ENCODE measurements at regions not wholly inside any gene's neighbourhood (a gene's known extent, or its start where the extent isn't known, plus 50 kb on each side); places are given as distances from the start of the nearest gene placed in this dataset.

- TF ChIP-seq ZNF513 (tag by site-specific recombination; IDR thresholded peaks at IDR 0.05), result no peak
Observed at GRCh38 chr15:59801649-59802048, 112.5 kb upstream of the BNIP2 start (continued).

- H3K9me3 ChIP-seq (ENCODE audit: control insufficient read depth, insufficient read depth, low read depth, low read length), result no peaks in the 10 kb centered on the region
- TF ChIP-seq ZNF184 (tag by site-specific recombination; IDR thresholded peaks at IDR 0.05) (no peak), ZFP69B (tag by site-specific recombination; IDR thresholded peaks at IDR 0.05) (no peak), ZNF624 (tag by site-specific recombination; IDR thresholded peaks at IDR 0.05) (no peak), BCL11A (tag by site-specific recombination; IDR thresholded peaks at IDR 0.05; ENCODE audit: low read depth) (no peak), ZNF18 (tag by site-specific recombination; IDR thresholded peaks at IDR 0.05) (no peak), ZNF19 (tag by site-specific recombination; IDR thresholded peaks at IDR 0.05; ENCODE audit: low read depth) (no peak), ZNF544 (tag by site-specific recombination; IDR thresholded peaks at IDR 0.05) (no peak), ZNF426 (tag by site-specific recombination; IDR thresholded peaks at IDR 0.05) (no peak), ZNF148 (tag by site-specific recombination; IDR thresholded peaks at IDR 0.05; ENCODE audit: borderline replicate concordance) (no peak), PRDM6 (tag by site-specific recombination; IDR thresholded peaks at IDR 0.05) (no peak), INSM2 (tag by site-specific recombination; IDR thresholded peaks at IDR 0.05) (no peak), ZNF394 (tag by site-specific recombination; IDR thresholded peaks at IDR 0.05; ENCODE audit: borderline replicate concordance) (no peak), ZNF561 (tag by site-specific recombination; IDR thresholded peaks at IDR 0.05; ENCODE audit: borderline replicate concordance) (no peak), ZNF768 (tag by site-specific recombination; IDR thresholded peaks at IDR 0.05) (no peak), GLI4 (tag by site-specific recombination; IDR thresholded peaks at IDR 0.05) (no peak), ZNF76 (tag by site-specific recombination; IDR thresholded peaks at IDR 0.05; ENCODE audit: borderline replicate concordance, low read depth) (no peak), ZNF292 (tag by site-specific recombination; IDR thresholded peaks at IDR 0.05; ENCODE audit: borderline replicate concordance, low read depth) (no peak), YY2 (tag by site-specific recombination; IDR thresholded peaks at IDR 0.05) (no peak)
- POLR2A ChIA-PET, result no interaction called here
- H3K4me3 ChIP-seq (ENCODE audit: low read depth, low read length), result no peak overlapping the region
- no peaks in the 10 kb centered on the region for H3K36me3 ChIP-seq (ENCODE audit: control insufficient read depth in 2 of 2, insufficient read depth in 1 of 2, low read length in 2 of 2)
- CTCF ChIA-PET, result no interaction called here
- H3K4me1 ChIP-seq (ENCODE audit: control insufficient read depth, insufficient read depth, low read length), result peaks cover 8% of the 10 kb centered on the region
- H3K27ac ChIP-seq (ENCODE audit: extremely low read depth, low read depth, low read length), result no peak overlapping the region
Observed at GRCh38 chr15:59798605-59798917, 109.4 kb upstream of the BNIP2 start.
